ENCODE measurements at regions not wholly inside any gene's neighbourhood (a gene's known extent, or its start where the extent isn't known, plus 50 kb on each side); places are given as distances from the start of the nearest gene placed in this dataset.

DNA sequence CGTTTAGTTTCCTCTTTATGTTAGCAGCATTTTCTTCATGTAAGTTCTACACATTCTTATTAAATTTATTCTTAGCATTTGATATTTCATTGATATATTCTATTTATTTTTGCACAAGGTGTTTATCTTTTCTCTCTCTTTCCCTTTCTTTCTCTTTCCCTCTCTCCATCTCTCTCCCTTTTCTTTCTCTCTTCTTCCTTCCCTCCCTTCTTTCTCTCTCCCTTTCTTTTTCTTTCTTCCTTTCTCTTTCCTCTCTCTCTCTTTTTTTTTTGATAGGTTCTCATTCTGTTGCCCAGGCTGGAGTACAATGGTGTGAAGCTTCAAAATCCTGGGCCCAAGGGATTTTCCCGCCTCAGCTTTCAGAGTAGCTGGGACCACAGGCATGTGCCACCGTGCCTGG lies 176.4 kb downstream of the AXIN2 start:
- DNase-seq (ENCODE audit: low read depth), result no peak
- TF ChIP-seq, protein P1, sequence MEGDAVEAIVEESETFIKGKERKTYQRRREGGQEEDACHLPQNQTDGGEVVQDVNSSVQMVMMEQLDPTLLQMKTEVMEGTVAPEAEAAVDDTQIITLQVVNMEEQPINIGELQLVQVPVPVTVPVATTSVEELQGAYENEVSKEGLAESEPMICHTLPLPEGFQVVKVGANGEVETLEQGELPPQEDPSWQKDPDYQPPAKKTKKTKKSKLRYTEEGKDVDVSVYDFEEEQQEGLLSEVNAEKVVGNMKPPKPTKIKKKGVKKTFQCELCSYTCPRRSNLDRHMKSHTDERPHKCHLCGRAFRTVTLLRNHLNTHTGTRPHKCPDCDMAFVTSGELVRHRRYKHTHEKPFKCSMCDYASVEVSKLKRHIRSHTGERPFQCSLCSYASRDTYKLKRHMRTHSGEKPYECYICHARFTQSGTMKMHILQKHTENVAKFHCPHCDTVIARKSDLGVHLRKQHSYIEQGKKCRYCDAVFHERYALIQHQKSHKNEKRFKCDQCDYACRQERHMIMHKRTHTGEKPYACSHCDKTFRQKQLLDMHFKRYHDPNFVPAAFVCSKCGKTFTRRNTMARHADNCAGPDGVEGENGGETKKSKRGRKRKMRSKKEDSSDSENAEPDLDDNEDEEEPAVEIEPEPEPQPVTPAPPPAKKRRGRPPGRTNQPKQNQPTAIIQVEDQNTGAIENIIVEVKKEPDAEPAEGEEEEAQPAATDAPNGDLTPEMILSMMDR (IDR thresholded peaks at IDR 0.05; ENCODE audit: low read depth, low read length, missing control alignments), result no peak
- no peak overlapping the region for H3K4me3 ChIP-seq (ENCODE audit: low read depth, low read length)

DNA sequence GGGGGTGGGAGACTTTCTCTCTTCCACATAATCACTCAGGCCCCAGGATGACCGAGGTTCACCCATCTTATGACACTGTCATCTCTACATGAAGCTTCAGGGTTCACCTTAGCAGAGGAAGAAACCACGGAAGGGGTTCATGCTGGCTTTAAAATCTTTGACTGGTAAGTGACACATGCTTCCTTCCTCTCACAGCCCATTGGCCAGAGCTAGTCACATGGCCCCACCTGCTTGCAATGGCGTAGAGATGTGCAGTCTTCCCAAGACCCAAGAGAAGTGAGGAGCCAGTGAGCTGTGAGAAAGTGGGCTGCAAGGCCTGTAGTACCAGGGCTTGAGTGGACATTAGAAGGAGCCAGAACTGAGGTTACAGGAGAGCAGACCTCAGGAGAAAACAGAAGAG lies 180.3 kb downstream of the AXIN2 start:
- H3K4me3 ChIP-seq (ENCODE audit: low read depth, low read length), result no peak overlapping the region
- DNase-seq (ENCODE audit: low read depth), result no peak
- TF ChIP-seq, protein P1 (IDR thresholded peaks at IDR 0.05; ENCODE audit: low read depth, low read length, missing control alignments), result no peak

DNA sequence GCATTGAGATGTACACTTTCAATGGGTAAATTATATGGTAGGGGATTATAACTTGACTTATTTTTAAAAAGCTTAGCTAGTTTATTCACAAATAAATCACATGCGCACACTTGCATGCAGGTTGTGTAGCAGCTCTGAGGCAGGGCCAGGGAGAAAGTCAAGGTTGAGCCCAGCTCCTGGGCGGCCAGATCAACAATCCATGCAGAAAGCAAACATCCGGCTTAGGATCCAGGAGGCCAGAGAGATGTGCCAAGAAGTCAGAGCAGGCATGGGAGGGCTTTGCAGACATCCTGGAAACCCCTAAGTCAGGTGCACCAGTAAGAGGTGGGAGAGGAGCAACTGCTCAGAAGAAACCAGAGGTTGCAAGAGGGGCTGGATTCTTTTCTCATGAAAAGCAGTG lies 186.5 kb downstream of the AXIN2 start:
- H3K4me3 ChIP-seq (ENCODE audit: low read depth, low read length), result no peak overlapping the region
- DNase-seq (ENCODE audit: low read depth), result no peak
- TF ChIP-seq, protein P1 (IDR thresholded peaks at IDR 0.05; ENCODE audit: low read depth, low read length, missing control alignments), result no peak

DNA sequence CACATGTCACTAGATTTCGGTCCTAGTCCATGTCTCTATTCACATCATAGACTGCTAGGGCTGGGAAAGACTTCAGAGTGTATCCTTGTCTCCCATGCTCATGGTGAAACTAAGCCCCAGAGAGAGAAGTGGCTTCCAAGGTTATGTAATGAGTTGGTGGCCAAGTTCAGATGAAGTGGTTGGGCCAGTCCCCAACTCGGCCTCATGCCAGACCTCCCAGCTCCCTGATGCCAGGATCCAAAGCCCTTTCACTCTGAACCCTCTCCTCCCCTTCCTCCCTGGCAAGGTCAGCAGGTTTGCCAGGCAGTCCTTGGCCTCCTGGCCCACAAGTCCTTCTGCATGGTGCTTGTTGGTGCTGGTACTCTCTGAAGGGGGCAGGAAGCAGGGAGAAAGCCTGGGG lies 189.7 kb downstream of the AXIN2 start:
- no peak for DNase-seq (ENCODE audit: low read depth)
- TF ChIP-seq, protein P1 (IDR thresholded peaks at IDR 0.05; ENCODE audit: low read depth, low read length, missing control alignments), result no peak
- no peak overlapping the region for H3K4me3 ChIP-seq (ENCODE audit: low read depth, low read length)

DNA sequence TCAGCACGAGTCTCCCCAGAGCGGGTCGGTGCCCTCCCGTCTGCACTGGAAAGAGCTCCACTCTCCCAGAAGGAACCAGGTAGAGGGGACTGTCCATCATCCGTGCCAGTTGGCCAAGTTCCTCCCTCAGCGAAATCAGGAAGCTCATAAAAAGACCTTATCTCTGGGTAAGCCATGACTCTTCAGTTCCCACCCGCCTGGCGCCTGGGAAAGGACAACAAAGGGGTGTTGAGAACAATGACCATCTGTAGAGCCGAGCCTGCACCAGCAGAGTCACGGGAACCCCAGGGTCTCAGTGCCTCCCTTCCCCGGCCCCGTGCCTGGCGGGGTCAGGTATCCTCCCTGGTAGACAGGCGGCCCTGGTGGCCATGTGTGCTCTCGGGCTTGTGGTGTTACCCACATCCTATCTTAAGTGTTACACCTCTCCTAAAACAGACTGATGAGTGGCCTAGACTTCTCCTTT lies 190.7 kb downstream of the AXIN2 start:
- DNase-seq (ENCODE audit: low read depth), result no peak
- H3K4me3 ChIP-seq (ENCODE audit: low read depth, low read length), result no peak overlapping the region

DNA sequence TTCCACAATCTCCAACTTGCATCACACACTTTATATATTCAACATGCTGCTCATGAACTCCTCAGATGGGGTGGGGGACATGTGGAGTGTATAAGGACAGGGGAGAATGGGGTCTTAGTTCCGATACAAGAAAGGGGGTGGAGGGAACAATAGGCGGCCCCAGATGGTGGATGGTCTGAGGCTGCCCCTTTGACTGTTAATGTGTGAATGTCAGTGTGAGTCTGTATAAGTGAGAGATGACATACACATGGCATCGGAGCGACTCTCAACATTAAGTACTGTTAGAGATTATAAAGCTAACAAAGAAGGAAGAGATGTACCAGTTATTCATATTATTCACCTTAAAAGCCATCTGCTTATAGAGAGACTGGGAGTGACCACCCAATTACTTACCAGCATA lies 193.1 kb downstream of the AXIN2 start:
- no peak for DNase-seq (ENCODE audit: low read depth)
- H3K4me3 ChIP-seq (ENCODE audit: low read depth, low read length), result no peak overlapping the region
- TF ChIP-seq, protein P1 (IDR thresholded peaks at IDR 0.05; ENCODE audit: low read depth, low read length, missing control alignments), result no peak

More for the DNA sequence above, 190.7 kb downstream of the AXIN2 start:
- TF ChIP-seq, protein P1 (IDR thresholded peaks at IDR 0.05; ENCODE audit: low read depth, low read length, missing control alignments), result no peak

DNA sequence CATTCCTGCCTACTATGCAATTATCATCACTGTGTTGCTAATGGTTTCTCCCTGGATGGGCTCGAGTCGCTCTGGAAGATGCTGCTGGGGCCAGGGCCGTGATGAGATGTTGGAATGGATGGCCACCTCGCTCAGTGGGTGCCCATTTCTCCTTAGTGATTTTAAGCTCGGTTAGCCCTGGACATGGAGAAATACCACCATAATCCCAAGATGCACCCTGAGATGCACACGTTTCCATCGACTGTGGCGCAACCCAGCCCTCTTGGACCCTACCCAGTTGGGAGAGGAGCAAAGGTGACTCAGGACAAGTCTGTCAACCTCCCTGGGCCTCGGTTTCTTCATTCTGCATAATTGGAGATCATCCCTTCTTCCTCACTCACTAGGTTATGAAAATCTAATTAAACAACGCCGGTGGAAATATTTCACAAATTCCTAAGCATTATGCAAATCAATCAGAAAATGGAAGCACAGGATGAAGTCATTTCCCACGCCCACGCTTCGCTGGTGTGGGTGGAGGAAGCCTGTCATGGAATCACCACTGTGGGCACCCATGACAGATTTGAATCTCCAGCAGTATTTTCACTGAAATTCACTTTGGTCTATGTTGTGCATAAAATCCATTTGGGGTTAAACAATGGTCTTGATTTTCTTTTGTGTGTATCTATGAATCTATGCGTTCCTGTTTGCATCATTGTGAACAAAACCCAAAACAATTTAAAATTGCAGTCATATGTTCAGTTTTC lies 195.2 kb downstream of the AXIN2 start:
- TF ChIP-seq, protein P1 (IDR thresholded peaks at IDR 0.05; ENCODE audit: low read depth, low read length, missing control alignments), result no peak
- no peak for DNase-seq (ENCODE audit: low read depth)
- no peak overlapping the region for H3K4me3 ChIP-seq (ENCODE audit: low read depth, low read length)

Data from GM12864 (cell line).